HG02852 (cell line): ENCODE measurements at regions not wholly inside any gene's neighbourhood (a gene's known extent, or its start where the extent isn't known, plus 50 kb on each side); places are given as distances from the start of the nearest gene placed in this dataset.
"Not testable (repeated sequence)": the region's sequence is repeated elsewhere in the genome, so short reads cannot be mapped to it uniquely, and the experiment has no call there.

ENCODE experiments used
- ATAC-seq: cut with Tn5 transposase; IDR thresholded peaks from one replicate; pipeline ENCODE4 v1.9.1; 2021; ENCODE audit warnings: mild to moderate bottlenecking, moderate library complexity; ENCODE audit not compliant: unreplicated experiment

GRCh38 chr12:118536306-118536906 is 160.1 kb downstream of the SUDS3 start:
- no peak for ATAC-seq

- ATAC-seq, result no peak
Measured at GRCh38 chr12:118537481-118537917, 161.1 kb downstream of the SUDS3 start.

GRCh38 chr12:118541071-118541470 is 164.7 kb downstream of the SUDS3 start:
- no peak for ATAC-seq

- ATAC-seq, result no peak
Measured at GRCh38 chr12:118541934-118542333, 165.6 kb downstream of the SUDS3 start.

DNA sequence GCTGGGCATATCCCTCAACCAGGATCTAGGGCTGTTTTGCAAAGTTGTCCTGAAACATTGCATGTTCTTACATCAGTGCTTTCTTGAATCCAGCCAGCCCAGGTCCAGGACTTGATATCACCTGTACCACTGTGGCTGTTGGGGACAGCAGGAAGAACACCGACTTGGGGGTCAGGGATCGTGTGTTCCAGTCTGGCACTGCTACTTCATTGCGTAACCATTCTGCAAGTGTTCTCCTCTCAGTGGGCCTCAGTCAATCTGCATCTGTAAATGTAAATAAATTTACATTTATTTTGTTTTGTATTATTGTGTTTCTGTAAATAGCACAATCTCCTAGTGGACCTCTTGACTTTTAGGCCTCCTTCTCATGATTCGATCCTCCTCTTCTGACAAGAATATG is 167.3 kb downstream of the SUDS3 start:
- ATAC-seq, result no peak

DNA sequence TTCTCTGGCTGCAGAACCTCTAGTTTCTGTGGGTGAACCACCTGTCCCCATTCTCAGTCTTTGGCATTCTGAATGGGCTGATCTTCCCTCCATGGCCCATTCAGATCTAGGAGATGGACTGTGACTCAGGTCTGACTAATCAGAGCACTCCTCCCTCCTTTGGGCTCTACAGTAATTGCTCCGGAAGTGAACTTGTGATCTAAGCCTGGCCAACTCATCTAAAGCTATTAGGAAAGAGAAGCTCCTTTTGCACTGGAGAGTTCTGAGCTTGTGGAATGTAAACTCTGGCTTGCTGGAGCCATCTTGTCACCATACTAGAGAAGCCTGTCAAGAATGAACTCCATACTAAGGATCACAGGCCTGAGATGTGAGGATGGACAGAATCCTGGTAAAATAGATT is 168.2 kb downstream of the SUDS3 start:
- no peak for ATAC-seq

DNA sequence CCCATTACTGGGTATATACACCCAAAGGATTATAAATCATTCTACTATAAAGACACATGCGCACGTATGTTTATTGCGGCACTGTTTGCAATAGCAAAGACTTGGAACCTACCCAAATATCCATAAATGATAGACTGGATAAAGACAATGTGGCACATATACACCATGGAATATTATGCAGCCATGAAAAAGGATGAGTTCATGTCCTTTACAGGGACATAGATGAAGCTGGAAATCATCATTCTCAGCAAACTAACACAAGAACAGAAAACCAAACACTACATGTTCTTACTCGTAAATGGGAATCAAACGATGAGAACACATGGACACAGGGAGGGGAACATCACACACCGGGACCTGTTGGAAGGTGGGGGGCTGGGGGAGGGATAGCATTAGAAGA is 171.3 kb downstream of the SUDS3 start:
- ATAC-seq, result not testable (repeated sequence)

DNA sequence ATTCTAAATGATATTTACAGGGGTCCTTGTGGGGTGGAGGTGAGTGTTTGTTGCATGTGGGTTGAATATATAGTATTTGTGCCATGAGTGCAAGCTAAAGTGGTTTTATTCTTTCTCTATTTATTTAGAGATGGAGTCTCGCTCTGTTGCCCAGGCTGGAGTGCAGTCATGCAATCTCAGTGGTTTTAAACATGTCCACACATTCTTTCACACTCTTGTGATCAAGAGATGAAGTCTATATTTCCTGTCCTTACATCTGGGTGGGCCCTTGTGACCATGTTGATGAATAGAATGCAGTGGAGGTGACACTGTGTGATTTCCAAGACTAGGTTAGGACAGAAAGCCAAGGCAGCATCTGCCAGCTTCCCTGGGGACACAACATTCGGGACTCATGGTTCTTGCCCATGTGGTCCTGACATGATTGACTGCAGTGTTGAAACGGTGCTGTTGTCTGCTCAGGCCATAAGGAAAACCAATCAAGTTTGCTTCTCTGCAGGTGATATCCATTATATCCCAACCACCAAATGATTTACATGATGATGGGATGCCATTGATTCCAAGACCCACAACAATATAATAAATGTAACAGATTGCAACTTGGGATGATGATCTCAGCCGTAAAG is 172.6 kb downstream of the SUDS3 start:
- ATAC-seq, result no peak

GRCh38 chr12:118549510-118549980 is 173.2 kb downstream of the SUDS3 start:
- no peak for ATAC-seq

DNA sequence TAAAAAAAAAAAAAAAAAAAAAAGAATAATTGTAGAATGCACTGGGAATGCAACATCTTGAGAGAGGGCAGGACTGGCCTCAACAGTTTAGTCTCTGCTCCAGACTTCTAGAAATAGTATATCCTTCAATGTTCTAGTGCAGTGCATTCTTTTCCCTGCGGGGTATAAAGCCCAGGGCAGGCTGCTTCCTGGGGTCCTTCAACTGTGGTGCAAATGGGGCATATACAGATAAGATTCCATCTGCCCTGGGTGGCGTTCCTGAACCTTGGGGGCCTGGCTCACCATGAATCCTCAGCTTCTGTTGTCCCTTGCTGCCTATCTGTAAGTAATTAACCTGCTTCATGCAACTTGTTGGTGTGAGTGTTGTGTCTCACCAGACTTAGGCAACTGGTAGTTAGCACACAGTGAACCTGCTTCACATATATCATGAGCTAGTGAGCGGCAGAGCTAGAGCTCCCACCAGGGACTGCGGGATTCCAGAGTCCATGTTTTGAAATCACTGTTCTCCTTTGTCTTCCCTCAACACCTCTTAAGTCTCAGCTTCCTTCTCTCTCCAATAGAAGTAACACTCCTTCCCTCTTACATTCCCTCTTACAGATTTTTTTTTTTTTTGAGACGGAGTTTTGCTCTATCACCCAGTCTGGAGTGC is 177.6 kb downstream of the SUDS3 start:
- ATAC-seq, result no peak

GRCh38 chr12:118558941-118559340 is 182.6 kb downstream of the SUDS3 start:
- no peak for ATAC-seq

DNA sequence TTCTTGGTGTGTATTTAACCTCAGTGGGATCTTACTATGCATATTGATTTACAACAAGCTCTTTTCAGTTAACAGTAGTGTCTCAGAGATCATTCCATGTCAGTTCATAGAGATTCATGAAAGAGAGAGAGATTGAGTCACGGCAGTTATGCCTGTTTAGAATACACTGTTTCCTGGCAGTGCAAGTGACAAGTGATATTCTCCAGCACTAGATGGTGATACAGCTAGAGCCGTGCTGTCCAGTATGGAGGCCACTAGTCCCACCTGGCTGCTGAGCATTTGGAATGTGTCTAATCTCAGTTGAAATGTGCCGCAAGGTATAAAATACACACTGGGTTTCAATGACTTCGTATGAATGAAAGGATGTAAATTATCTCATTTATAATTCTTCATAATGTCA is 184.4 kb downstream of the SUDS3 start:
- no peak for ATAC-seq

GRCh38 chr12:118571730-118572129 is 195.4 kb downstream of the SUDS3 start:
- ATAC-seq, result no peak

DNA sequence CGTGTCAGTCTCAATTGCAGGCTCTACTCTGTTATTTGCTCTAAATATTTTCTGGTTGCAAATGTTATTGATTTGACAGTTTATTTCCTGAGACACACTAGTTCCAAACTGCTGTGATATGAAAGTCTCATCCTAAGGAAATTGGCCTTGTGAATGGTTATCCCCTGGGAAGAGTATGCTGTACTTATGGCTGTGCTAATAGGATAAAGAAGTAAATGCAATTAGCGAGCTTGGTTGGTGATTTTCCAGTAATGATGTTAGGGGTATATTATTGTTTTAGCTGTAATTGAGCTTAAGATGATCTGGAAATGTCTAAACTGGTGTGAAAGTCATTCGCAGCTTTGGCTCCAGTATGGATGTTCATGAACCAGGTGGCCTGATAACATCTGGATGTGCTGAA is 197.9 kb downstream of the SUDS3 start:
- no peak for ATAC-seq

DNA sequence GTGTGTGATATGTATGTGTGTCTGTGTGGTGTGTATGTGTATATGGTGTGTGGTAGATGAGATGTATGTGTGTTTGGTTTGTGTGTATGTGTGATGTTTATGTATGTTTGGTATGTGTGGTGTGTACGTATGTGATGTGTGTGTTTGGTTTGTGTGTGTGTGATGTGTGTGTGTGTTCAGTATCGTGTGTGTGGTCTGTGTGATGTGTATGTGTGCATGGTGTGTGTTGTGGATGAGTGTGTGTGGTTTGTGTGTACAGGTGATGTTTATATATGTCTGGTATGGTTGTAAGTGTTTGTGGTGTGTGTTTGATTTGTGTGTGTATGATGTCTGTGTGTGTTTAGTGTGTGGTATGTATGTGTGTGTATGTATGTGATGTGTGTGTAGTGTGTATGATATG is 199.4 kb downstream of the SUDS3 start:
- ATAC-seq, result no peak

- no peak for ATAC-seq
Measured at GRCh38 chr12:118581371-118581770, 205.0 kb downstream of the SUDS3 start.

DNA sequence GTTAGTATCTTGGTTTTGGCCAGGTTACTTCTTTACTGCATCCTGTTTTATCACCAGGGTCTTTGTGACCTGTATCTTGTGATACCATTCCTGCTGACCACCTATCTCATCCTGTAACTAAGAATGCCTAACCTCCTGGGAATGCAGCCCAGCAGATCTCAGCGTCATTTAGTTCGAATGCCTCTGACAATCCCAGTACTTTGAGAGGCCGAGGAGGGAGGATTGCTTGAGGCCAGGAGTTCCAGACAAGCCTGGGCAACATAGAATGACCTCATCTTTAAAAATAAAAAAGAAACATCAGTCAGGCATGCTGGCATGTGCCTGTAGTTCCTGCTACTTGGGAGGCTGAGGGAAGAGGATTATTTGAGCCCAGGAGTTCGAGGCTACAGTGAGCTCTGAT is 206.5 kb downstream of the SUDS3 start:
- no peak for ATAC-seq

- ATAC-seq, result no peak
Measured at GRCh38 chr12:118586433-118586832, 210.1 kb downstream of the SUDS3 start.

DNA sequence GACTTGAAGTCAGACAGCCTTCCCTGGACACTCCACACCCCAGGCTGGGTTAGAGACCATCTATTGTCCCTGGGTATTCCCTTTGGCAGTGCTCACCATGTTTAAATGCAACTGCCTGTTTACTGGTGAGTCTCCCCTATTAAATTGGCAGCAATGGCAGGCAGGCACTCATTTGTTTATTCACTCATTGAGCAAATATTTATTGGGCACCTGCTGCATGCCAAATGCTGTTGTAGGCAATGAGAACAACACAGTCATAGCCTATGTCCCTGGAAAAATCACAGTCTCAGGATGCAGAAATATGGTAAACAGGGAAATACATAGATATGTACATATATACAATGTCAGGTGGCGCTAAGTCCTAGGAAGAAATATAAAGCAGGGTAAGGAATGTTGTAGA is 212.8 kb downstream of the SUDS3 start:
- ATAC-seq, result no peak

DNA sequence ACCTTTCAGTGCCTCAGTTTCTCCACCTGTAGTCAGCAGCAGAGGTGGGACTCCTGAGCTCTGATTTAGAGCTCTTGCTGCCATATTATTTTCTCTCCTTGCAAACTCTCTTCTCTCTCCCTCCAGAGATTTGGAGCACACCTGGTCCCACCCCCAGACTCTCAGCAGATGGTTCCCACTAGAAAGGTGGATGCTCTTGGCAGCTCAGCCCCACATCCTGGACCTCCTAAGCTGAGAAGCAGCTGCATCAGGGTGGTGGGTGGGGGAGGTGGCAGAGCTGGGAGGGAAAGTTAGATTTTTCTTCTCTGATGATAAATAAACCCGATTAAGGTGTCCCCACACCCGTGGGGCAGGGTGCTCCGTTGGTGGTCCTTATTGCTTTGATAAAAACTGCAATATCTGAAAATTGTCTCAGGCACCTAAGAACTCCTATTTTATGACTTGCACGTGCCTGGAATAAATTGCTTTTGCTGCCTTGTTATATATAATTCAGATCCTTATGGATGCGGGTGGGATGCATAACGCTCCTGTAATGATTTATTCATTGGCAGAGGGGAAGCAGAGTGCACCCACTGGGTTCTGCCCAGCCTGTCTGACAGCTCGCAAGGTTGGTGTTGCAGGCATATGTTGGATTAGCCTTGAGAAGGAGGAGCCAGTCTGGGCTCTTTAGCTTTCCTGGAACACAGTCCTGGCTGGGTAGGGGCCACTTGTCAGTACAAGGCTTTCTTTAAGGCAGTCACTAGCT is 214.2 kb downstream of the SUDS3 start:
- ATAC-seq, result no peak

DNA sequence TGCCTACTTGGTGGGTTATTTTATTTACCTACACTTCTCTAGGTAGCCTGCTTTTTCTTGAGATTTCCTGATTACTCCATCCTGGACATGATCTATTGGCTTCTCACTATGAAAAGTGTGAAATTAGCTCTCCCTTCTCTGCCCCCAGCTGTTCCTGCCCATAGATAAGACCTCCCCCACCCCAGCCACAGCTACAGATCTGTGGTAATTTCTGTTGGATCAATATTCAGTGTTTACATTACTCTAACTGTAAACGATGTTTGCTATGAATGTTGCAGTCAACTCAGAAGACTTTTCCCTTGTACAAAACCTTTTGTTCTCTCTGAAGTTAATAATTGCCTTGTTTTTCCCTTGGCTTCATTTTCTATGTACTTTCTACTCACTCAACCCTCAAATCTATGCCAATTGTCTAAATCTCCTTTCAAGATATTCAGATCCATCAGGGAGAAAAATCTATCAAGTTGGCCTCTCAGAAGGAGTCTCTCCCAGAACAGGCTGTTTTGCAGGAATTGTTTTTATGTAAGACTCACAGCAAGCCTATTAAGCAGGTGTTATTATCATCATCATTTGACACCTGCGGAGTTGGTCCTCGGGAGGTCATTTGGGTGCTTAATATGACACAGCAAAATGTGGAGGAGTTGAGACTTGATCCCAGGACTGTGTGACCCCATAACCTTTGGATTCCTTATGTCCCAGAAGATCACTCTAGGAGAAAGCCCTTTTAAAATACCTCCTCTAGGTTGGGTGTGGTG is 227.4 kb downstream of the SUDS3 start:
- ATAC-seq, result no peak
